MM.1S (cell line): ENCODE measurements at regions not wholly inside any gene's neighbourhood (a gene's known extent, or its start where the extent isn't known, plus 50 kb on each side); places are given as distances from the start of the nearest gene placed in this dataset.

Experiments used
- DNase-seq: peaks from one replicate; pipeline ENCODE4 v3.0.0-alpha.2; 2015
- H2AFZ ChIP-seq: fragments of 300-600 bp; sonication (generic); 2 replicates; pipeline ENCODE4 v1.6.0; 2016; ENCODE audit warnings: antibody characterized with exemption, low read length
- H3F3A ChIP-seq: fragments of 300-600 bp; sonication (generic); 2 replicates; pipeline ENCODE4 v1.6.1; 2016; ENCODE audit warnings: mild to moderate bottlenecking, antibody characterized with exemption, low read length, moderate library complexity, mixed read lengths; ENCODE audit not compliant: insufficient read depth
- H3K27ac ChIP-seq: fragments of 300-600 bp; sonication (generic); 2 replicates; pipeline ENCODE4 v1.5.1; 2016; ENCODE audit warnings: mild to moderate bottlenecking, low read length
- H3K27me3 ChIP-seq: fragments of 300-600 bp; sonication (generic); replicated peaks from 2 replicates; pipeline ENCODE4 v1.6.0; 2016; ENCODE audit warnings: low read length; ENCODE audit not compliant: insufficient read depth
- H3K36me3 ChIP-seq: fragments of 300-600 bp; sonication (generic); replicated peaks from 2 replicates; pipeline ENCODE4 v1.6.1; 2016; ENCODE audit warnings: mild to moderate bottlenecking, low read length, mixed read lengths; ENCODE audit not compliant: insufficient read depth
- H3K4me1 ChIP-seq: fragments of 300-600 bp; sonication (generic); 2 replicates; pipeline ENCODE4 v1.6.1; 2016; ENCODE audit warnings: low read length, mixed read lengths
- H3K4me2 ChIP-seq: fragments of 300-600 bp; sonication (generic); 2 replicates; pipeline ENCODE4 v1.6.0; 2016; ENCODE audit warnings: low read depth, low read length
- H3K4me3 ChIP-seq: fragments of 300-600 bp; sonication (generic); 2 replicates; pipeline ENCODE4 v1.5.1; 2016; ENCODE audit warnings: low read length, mixed read lengths
- H3K79me2 ChIP-seq: fragments of 300-600 bp; sonication (generic); 2 replicates; pipeline ENCODE4 v1.6.1; 2016; ENCODE audit warnings: mixed run types, low read length, mixed read lengths
- H3K9ac ChIP-seq: fragments of 300-600 bp; sonication (generic); 2 replicates; pipeline ENCODE4 v1.6.1; 2016; ENCODE audit warnings: low read length, mixed read lengths
- H3K9me2 ChIP-seq: fragments of 300-600 bp; sonication (generic); replicated peaks from 2 replicates; pipeline ENCODE4 v1.6.1; 2016; ENCODE audit warnings: mild to moderate bottlenecking, low read length, mixed read lengths; ENCODE audit not compliant: insufficient read depth
- H3K9me3 ChIP-seq: fragments of 300-600 bp; sonication (generic); replicated peaks from 2 replicates; pipeline ENCODE4 v1.6.1; 2016; ENCODE audit warnings: mild to moderate bottlenecking, low read length, mixed read lengths; ENCODE audit not compliant: insufficient read depth
- H4K20me1 ChIP-seq: fragments of 300-600 bp; sonication (generic); 2 replicates; pipeline ENCODE4 v1.6.1; 2016; ENCODE audit warnings: mild to moderate bottlenecking, low read length, moderate library complexity, mixed read lengths; ENCODE audit not compliant: insufficient read depth
- CTCF ChIP-seq: fragments of 300-600 bp; sonication (generic); IDR thresholded peaks from 2 replicates; pipeline ENCODE4 v1.5.1; 2016; ENCODE audit warnings: antibody characterized with exemption, low read length, mixed read lengths
- EZH2 ChIP-seq: fragments of 300-600 bp; sonication (generic); optimal IDR thresholded peaks from 2 replicates; pipeline ENCODE3; 2017; ENCODE audit warnings: low read depth, mild to moderate bottlenecking, antibody characterized with exemption, low read length, mixed read lengths
- EZH2phosphoT487 ChIP-seq: fragments of 300-600 bp; sonication (generic); IDR thresholded peaks from 2 replicates; pipeline ENCODE4 v1.6.1; 2018; ENCODE audit warnings: antibody characterized with exemption, low read length

GRCh38 chr4:27338530-27338929 is 477.9 kb downstream of the STIM2 start:
- TF ChIP-seq CTCF (no peak), EZH2phosphoT487 (no peak), EZH2 (no peak)
- H3K79me2 ChIP-seq = no peaks in the 10 kb centered on the region
- no peaks in the 10 kb centered on the region for H3K4me1 ChIP-seq
- H3K27ac ChIP-seq = no peak overlapping the region
- no peaks in the 10 kb centered on the region for H3K9me3 ChIP-seq
- no peak overlapping the region for H3K4me2 ChIP-seq
- H3K9me2 ChIP-seq = no peaks in the 10 kb centered on the region
- H2AFZ ChIP-seq = no peak overlapping the region
- no peaks in the 10 kb centered on the region for H4K20me1 ChIP-seq
- H3F3A ChIP-seq = no peaks in the 10 kb centered on the region
- H3K36me3 ChIP-seq = no peaks in the 10 kb centered on the region
- no peaks in the 10 kb centered on the region for H3K27me3 ChIP-seq
- DNase-seq = no peak
- no peak overlapping the region for H3K9ac ChIP-seq
- H3K4me3 ChIP-seq = no peak overlapping the region

- H3K9me3 ChIP-seq = no peaks in the 10 kb centered on the region
- H3K79me2 ChIP-seq = no peaks in the 10 kb centered on the region
- H3K4me1 ChIP-seq = no peaks in the 10 kb centered on the region
- H3F3A ChIP-seq = no peaks in the 10 kb centered on the region
- no peak overlapping the region for H3K4me3 ChIP-seq
- no peak for TF ChIP-seq CTCF
- no peak for TF ChIP-seq EZH2
- TF ChIP-seq EZH2phosphoT487 = no peak
- H3K9me2 ChIP-seq = no peaks in the 10 kb centered on the region
- no peaks in the 10 kb centered on the region for H3K27me3 ChIP-seq
- no peak overlapping the region for H3K4me2 ChIP-seq
- H3K27ac ChIP-seq = no peak overlapping the region
- H3K9ac ChIP-seq = no peak overlapping the region
- no peaks in the 10 kb centered on the region for H4K20me1 ChIP-seq
- DNase-seq = no peak
- no peaks in the 10 kb centered on the region for H3K36me3 ChIP-seq
- H2AFZ ChIP-seq = no peak overlapping the region
Measured at GRCh38 chr4:27343411-27343810, 482.8 kb downstream of the STIM2 start.

- H3K9me3 ChIP-seq = no peaks in the 10 kb centered on the region
- no peak overlapping the region for H3K9ac ChIP-seq
- no peaks in the 10 kb centered on the region for H3K36me3 ChIP-seq
- no peak for DNase-seq
- no peaks in the 10 kb centered on the region for H4K20me1 ChIP-seq
- no peak overlapping the region for H3K4me3 ChIP-seq
- H3K4me2 ChIP-seq = no peak overlapping the region
- no peaks in the 10 kb centered on the region for H3K79me2 ChIP-seq
- H3F3A ChIP-seq = no peaks in the 10 kb centered on the region
- no peaks in the 10 kb centered on the region for H3K9me2 ChIP-seq
- H2AFZ ChIP-seq = no peak overlapping the region
- H3K27me3 ChIP-seq = no peaks in the 10 kb centered on the region
- H3K27ac ChIP-seq = no peak overlapping the region
- TF ChIP-seq EZH2 (no peak), CTCF (no peak), EZH2phosphoT487 (no peak)
- no peaks in the 10 kb centered on the region for H3K4me1 ChIP-seq
Measured at GRCh38 chr4:27350161-27350560, 489.5 kb downstream of the STIM2 start.
